ENCODE measurements at regions not wholly inside any gene's neighbourhood (a gene's known extent, or its start where the extent isn't known, plus 50 kb on each side); places are given as distances from the start of the nearest gene placed in this dataset.
"Not testable (repeated sequence)": the region's sequence is repeated elsewhere in the genome, so short reads cannot be mapped to it uniquely, and the experiment has no call there.

DNA sequence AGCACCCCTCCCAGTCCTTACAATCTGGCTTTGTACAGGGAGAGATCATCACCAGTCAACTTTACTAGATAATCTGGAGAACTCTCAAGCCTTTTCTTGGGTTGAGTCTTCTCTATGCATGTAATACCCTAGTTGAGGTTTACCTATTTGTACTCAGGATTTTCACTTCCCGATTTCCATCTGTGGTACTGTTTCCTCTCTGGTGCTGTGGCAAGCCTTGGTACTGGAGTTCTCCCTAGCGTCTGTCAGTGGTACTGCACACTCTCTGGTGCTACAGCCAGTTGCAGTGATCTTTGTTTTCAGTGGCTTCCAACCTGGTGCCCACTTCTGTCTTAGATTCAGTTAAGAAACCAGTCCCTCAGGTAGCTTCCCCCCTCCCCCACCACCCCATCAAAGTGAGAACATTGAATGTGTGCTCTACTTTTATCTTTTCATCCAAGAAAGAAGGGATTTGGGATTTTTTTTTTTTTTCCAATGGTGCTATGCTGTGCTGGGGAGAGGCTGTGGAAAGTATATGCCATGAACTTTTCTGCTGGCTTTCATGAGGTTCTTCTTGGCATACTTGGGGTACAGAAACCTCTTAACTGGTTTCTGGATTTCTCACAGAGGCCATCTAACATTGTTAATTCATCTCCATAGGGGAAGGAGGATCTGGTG, 69.4 kb upstream of the EVL start:
- DNase-seq (ENCODE audit: low spot score) = peak; percentile 44

DNA sequence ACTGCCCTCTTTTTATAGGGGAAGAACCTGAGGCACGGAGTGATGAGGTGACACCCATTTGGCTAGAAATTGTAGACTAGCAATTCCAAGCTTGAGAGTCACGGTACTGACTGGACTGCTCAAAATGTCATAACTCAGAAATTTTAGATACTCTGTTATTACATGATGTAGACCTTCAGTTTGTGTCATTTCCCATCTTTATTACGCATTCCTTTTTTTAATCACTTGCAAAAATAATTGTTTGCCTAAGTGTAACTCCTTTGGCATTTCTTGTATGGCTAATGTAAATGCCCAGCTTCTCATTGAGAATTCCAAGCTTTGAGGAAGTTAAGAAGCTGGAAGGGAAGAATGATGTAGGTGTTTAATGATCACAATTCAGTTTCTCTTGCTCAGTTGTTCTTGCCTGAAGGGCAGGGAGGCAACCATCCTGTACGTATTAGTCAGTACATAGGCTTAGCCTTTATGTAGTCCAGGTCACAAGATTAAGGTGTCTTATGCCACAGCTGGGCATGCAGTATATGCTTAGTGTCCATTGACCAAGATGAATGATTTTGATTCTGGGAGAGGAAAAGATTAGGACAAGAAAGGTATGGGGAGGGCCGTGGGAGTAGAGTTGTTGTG, 68.2 kb upstream of the EVL start:
- no peak for DNase-seq (ENCODE audit: low spot score)

DNA sequence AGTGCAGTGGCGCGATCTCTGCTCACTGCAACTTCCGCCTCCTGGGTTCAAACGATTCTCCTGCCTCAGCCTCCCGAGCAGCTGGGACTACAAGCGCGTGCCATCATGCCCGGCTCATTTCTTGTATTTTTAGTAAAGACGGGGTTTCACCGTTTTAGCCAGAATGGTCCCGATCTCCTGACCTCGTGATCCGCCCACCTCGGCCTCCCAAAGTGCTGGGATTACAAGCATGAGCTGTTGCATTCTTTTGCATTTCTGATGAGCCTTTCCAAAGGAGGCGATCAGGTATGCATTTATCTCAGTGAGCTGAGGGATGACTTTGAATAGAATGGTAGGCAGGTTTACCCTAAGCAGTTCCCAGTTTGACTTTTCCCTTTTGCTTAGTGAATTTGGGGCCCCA, 64.8 kb upstream of the EVL start:
- DNase-seq (ENCODE audit: low spot score) = not testable (repeated sequence)

DNA sequence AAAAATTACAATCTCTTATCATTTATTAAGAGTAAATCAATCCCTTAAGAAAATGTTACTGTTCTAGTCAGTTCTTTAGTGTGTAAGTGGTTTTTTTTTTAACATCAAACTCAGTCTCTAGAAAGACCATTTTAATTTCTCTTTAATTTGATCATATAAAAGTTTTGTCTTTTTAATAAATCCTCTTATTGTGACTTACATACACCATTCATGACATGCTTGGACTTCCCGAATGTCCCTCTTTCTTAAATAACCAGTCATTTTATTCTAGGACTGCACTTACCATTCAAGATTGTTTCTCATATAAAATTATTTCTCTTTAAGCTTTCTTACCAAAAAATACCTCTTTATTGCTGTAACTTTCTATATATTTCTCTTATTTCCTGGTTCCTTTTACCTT, 60.8 kb upstream of the EVL start:
- no peak for DNase-seq (ENCODE audit: low spot score)

DNA sequence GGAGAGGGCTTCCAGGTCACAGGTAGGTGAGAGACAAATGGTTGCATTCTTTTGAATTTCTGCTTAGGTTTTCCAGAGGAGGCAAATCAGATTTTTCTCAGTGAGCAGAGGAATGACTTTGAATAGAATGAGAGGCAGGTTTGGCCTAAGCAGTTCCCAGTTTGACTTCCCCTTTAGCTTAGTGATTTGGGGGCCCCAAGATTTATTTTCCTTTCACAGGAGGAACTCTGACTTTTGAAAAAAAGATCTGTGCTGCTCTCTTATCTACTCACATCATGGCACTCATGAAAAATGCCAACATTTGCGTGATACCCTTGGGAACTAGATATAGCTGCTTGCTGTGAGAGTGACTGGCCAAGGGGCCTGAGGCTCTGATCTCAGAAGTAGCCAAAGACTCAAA, 58.0 kb upstream of the EVL start:
- DNase-seq (ENCODE audit: low spot score) = no peak

DNA sequence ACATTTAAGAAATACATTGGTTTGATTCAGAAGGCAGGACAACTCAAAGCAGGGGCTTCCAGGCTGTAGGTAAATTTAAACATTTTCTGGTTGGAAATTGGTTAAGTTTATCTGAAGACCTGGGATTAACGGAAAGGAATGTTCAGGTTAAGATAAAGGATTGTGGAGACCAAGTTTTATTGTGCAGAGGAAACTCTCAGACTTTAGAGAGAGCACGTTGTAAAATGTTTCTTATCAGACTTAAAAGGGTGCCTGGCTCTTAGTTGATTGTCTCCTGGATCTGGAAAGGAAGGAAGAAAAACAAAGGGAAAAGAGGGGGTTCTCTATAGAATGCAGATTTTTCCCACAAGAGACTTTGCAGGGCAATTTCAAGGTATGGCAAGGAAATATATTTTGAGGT, 55.4 kb upstream of the EVL start:
- not testable (repeated sequence) for DNase-seq (ENCODE audit: low spot score)

DNA sequence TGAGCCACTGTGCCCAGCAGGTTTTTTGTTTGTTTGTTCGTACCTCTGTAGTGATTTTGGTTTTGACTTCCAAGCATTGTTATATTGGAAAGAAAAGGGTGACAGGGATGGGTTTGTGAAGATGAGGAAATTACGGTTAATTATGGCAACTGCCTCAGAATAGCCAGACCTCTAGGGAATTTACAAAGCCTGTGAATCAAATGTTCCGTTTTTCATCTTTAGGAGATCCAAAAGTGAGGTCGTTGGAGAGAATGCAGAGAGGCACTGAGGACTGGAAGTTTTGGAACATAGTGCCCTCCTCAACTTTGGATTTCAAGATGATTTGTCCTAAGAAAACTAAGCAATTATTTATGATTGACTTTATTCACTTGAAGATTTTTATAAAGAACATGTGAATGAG, 54.5 kb upstream of the EVL start:
- DNase-seq (ENCODE audit: low spot score) = no peak

DNA sequence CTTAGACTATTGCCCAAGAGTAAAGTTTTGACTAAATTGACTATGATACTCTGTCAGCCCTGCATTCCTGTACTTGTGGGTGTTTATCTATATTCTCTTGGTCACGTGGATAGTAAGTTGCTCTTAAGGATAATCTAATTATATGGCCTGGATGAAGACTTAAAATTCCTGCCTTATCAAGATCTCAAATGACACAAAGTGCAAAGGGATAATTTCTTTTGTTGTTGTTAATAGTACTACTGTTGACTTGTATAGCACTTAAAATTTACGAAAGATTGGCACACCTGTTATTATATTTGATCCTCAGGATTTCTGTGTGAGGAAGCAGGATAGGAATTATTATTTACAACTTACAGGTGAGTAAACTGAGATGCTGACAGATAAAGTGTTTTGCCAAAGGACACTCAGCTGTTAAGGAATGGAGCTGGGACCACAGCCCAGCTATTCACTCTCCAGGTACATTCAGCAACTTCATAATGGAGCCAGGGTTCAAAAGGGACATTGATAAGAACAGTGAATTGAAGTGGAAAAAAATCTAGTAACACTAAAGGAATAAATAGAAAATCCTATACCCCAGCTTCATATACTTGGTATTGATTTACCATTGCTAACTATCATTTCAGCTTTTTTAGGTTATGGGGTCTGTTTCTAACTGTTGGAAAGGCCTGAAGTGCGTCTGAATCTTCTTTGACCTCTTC, 53.4 kb upstream of the EVL start:
- no peak for DNase-seq (ENCODE audit: low spot score)

DNA sequence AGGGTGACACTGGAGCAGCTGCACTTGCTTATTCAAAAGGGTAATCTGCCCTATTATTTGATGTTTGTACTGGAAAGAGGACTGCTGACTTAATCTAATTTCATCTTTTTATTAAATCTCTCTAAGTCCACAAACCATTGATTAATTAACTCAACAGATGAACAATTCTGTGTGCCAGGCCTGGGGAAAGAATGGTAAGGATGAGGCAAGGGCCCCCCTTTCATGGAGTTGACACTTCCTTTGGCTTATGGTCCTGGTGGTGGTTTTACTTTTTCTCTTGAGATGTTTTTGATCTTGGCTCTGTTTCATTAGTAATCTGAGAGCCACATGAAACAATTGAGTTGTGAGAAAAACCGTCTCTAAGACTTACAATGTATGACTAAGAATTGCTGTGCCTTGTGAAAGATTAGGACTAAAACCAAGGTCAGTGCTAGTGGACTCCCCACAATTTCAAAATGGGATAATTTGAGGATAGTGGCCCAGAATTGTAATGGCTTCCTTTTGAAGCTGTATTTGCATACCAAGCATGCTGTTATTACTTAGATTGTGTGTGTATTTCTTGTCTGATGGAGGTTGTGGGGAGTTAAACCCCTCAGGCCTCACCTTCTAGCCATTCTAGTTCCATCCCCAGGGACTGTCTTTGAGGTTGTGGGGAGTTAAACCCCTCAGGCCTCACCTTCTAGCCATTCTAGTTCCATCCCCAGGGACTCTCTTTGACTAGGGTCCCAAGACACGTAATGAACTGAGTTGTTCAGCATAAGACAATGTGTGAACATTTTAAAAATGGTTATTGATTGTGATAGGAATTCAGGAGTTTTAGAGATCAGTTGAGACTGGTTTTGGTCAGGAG, 52.5 kb upstream of the EVL start:
- no peak for DNase-seq (ENCODE audit: low spot score)

DNA sequence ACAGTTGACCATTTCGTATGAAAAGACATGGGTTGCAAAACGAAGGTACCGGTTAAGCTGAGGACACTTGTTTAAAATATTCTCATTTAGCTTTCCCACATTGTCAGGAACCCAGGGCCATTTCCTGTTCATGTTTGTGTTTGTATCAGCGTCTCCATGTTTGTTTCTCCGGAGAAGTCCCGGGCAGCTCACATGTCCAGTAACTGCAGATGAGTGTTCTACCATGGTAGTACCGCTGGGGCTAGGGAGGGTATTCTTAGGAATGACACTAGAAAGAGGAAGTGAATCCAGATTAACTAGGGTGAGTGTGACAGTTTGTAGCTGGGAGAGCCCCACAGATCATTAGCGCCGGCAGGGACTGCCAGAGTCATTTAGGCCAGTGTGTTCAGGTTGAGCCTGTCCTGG, 50.0 kb upstream of the EVL start:
- DNase-seq (ENCODE audit: low spot score) = no peak
